Vagina (tissue), 2 donors: ENCODE measurements at regions not wholly inside any gene's neighbourhood (a gene's known extent, or its start where the extent isn't known, plus 50 kb on each side); places are given as distances from the start of the nearest gene placed in this dataset.

Experiments
- DNase-seq, 2 donors: peaks; one replicate each; pipeline ENCODE4 v3.0.0-alpha.2; 2017; ENCODE audit errors: extremely low spot score in 2 of 2
- H3K27ac ChIP-seq: fragments of 200-600 bp; sonication (generic); one replicate; pipeline ENCODE4 v1.5.1; 2019
- H3K27me3 ChIP-seq: fragments of 200-600 bp; sonication (generic); one replicate; pipeline ENCODE4 v1.5.1; 2019
- H3K36me3 ChIP-seq, 2 donors: fragments of 200-600 bp; sonication (generic); one replicate each; pipeline ENCODE4 v1.5.1; 2017 to 2019
- H3K4me1 ChIP-seq: fragments of 200-600 bp; sonication (generic); one replicate; pipeline ENCODE4 v1.5.1; 2019
- H3K4me3 ChIP-seq, 2 donors: fragments of 200-600 bp; sonication (generic); 1 replicate in 1 of 2; 2 replicates in 1 of 2; pipeline ENCODE4 v1.5.1; 2016 to 2019
- H3K9me3 ChIP-seq: fragments of 200-600 bp; sonication (generic); one replicate; pipeline ENCODE4 v1.5.1; 2019
- CTCF ChIP-seq, 3 experiments: fragments of 450-650 bp in 2 of 3; fragments of 200-600 bp in 1 of 3; sonication (generic) in 1 of 3; IDR thresholded peaks; one replicate each; pipeline ENCODE4 v1.5.1; 2017 to 2019; ENCODE audit warnings: antibody characterized with exemption in 3 of 3, mild to moderate bottlenecking in 2 of 3, moderate library complexity in 2 of 3
- POLR2A ChIP-seq, 2 donors: fragments of 450-650 bp; IDR thresholded peaks; one replicate each; pipeline ENCODE4 v1.6.1; 2017; ENCODE audit warnings: antibody characterized with exemption in 2 of 2, mild to moderate bottlenecking in 2 of 2, moderate library complexity in 2 of 2
- POLR2AphosphoS5 ChIP-seq, 2 donors: sonication (generic); formaldehyde crosslinking; IDR thresholded peaks; one replicate each; pipeline ENCODE4 v1.9.0; 2017; ENCODE audit warnings: antibody characterized with exemption in 2 of 2, mild to moderate bottlenecking in 2 of 2, low read depth in 1 of 2; ENCODE audit not compliant: insufficient read depth in 1 of 2
- intact Hi-C: fragments of 100-400 bp; cut with DNase I; formaldehyde crosslinking; loops from one replicate; pipeline ENCODE4 v1.15.1; 2023

- TF ChIP-seq CTCF (IDR thresholded peaks at IDR 0.05) (no peak), POLR2AphosphoS5 (IDR thresholded peaks at IDR 0.05; ENCODE audit: insufficient read depth in 1 of 2, low read depth in 1 of 2) (no peak), POLR2A (IDR thresholded peaks at IDR 0.05) (no peak)
- no peaks in the 10 kb centered on the region for H3K36me3 ChIP-seq
- intact Hi-C loops: no loop called here
- H3K4me1 ChIP-seq: no peaks in the 10 kb centered on the region
- no peaks in the 10 kb centered on the region for H3K9me3 ChIP-seq
- no peak overlapping the region for H3K27ac ChIP-seq
- no peaks in the 10 kb centered on the region for H3K27me3 ChIP-seq
- no peak for DNase-seq
- no peak overlapping the region for H3K4me3 ChIP-seq
Measured at GRCh38 chr6:41409489-41409888, 74.1 kb downstream of the NCR2 start.

- Histone ChIP-seq H3K4me1 (no peaks in the 10 kb centered on the region), H3K36me3 (no peaks in the 10 kb centered on the region), H3K27me3 (no peaks in the 10 kb centered on the region), H3K9me3 (no peaks in the 10 kb centered on the region), H3K27ac (no peak overlapping the region), H3K4me3 (no peak overlapping the region)
- DNase-seq: no peak
- no peak for TF ChIP-seq CTCF (IDR thresholded peaks at IDR 0.05)
- TF ChIP-seq POLR2AphosphoS5 (IDR thresholded peaks at IDR 0.05; ENCODE audit: insufficient read depth in 1 of 2, low read depth in 1 of 2): no peak
- TF ChIP-seq POLR2A (IDR thresholded peaks at IDR 0.05): no peak
- intact Hi-C loops: no loop called here
Measured at GRCh38 chr6:41411961-41412360, 76.6 kb downstream of the NCR2 start.

- no peaks in the 10 kb centered on the region for H3K4me1 ChIP-seq
- no peaks in the 10 kb centered on the region for H3K36me3 ChIP-seq
- no peaks in the 10 kb centered on the region for H3K27me3 ChIP-seq
- no peak overlapping the region for H3K27ac ChIP-seq
- intact Hi-C loops: no loop called here
- TF ChIP-seq CTCF (IDR thresholded peaks at IDR 0.05) (no peak), POLR2AphosphoS5 (IDR thresholded peaks at IDR 0.05; ENCODE audit: insufficient read depth in 1 of 2, low read depth in 1 of 2) (no peak), POLR2A (IDR thresholded peaks at IDR 0.05) (no peak)
- no peak for DNase-seq
- no peak overlapping the region for H3K4me3 ChIP-seq
- no peaks in the 10 kb centered on the region for H3K9me3 ChIP-seq
Measured at GRCh38 chr6:41413250-41413649, 77.8 kb downstream of the NCR2 start.

GRCh38 chr6:41416501-41416837 is 81.1 kb downstream of the NCR2 start:
- intact Hi-C loops: no loop called here
- Histone ChIP-seq H3K27me3 (no peaks in the 10 kb centered on the region), H3K4me1 (no peaks in the 10 kb centered on the region), H3K9me3 (peaks cover 4% of the 10 kb centered on the region), H3K36me3 (no peaks in the 10 kb centered on the region), H3K4me3 (no peak overlapping the region), H3K27ac (no peak overlapping the region)
- no peak for DNase-seq
- TF ChIP-seq POLR2AphosphoS5 (IDR thresholded peaks at IDR 0.05; ENCODE audit: insufficient read depth in 1 of 2, low read depth in 1 of 2): no peak
- TF ChIP-seq POLR2A (IDR thresholded peaks at IDR 0.05): no peak
- no peak for TF ChIP-seq CTCF (IDR thresholded peaks at IDR 0.05)

- no peaks in the 10 kb centered on the region for H3K27me3 ChIP-seq
- H3K9me3 ChIP-seq: peaks cover 4% of the 10 kb centered on the region
- H3K36me3 ChIP-seq: no peaks in the 10 kb centered on the region
- no peak for DNase-seq
- no peaks in the 10 kb centered on the region for H3K4me1 ChIP-seq
- H3K4me3 ChIP-seq: no peak overlapping the region
- no peak overlapping the region for H3K27ac ChIP-seq
- no peak for TF ChIP-seq POLR2AphosphoS5 (IDR thresholded peaks at IDR 0.05; ENCODE audit: insufficient read depth in 1 of 2, low read depth in 1 of 2)
- no peak for TF ChIP-seq CTCF (IDR thresholded peaks at IDR 0.05)
- TF ChIP-seq POLR2A (IDR thresholded peaks at IDR 0.05): no peak
- intact Hi-C loops: no loop called here
Measured at GRCh38 chr6:41418741-41419140, 83.3 kb downstream of the NCR2 start.
